Fibroblast of lung (primary cell): ENCODE measurements at regions not wholly inside any gene's neighbourhood (a gene's known extent, or its start where the extent isn't known, plus 50 kb on each side); places are given as distances from the start of the nearest gene placed in this dataset.

Source experiments
- CTCF ChIP-seq, 2 donors: IDR thresholded peaks in 1 of 2; conservative IDR thresholded peaks in 1 of 2; 1 replicate in 1 of 2; 2 replicates in 1 of 2; pipeline ENCODE4 v1.5.1; 2011 to 2012; ENCODE audit warnings: low read length in 2 of 2, control low read depth in 1 of 2, inconsistent platforms in 1 of 2, low read depth in 1 of 2, mild to moderate bottlenecking in 1 of 2
- EZH2 ChIP-seq: IDR thresholded peaks from 2 replicates; pipeline ENCODE4 v1.5.1; 2012; ENCODE audit warnings: low read length, control low read depth, mild to moderate bottlenecking; ENCODE audit errors: missing control alignments

- TF ChIP-seq CTCF (conservative IDR thresholded peaks at IDR 0.05 in 1 of 2, IDR thresholded peaks at IDR 0.05 in 1 of 2; ENCODE audit: low read depth in 1 of 2, low read length in 2 of 2) (no peak), EZH2 (no peak)
These were observed 1275.1 kb upstream of the CDH8 start for GRCh38 chr16:63311313-63311712.
